ENCODE measurements at regions not wholly inside any gene's neighbourhood (a gene's known extent, or its start where the extent isn't known, plus 50 kb on each side); places are given as distances from the start of the nearest gene placed in this dataset.

DNA sequence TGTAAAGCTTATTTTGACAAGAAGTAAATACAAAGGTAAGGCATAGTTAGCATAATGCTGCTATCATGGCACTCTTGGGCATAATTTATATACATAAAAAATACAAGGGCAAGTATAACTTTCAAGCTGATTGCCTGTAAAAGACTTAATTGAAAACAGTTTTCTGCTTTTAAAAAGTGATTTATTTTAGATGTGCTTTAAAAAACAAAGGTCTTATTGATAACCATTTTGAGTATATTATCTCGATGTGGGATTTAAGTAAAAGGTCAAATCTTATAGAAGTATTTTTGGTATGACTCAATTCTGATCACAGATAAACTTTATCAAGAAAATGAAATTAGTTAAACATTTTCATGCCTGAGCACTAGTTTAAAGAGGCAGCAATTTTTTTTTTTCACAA is 175.8 kb downstream of the KCNRG start:
- no peaks in the 10 kb centered on the region for H3K9me3 Mint-ChIP-seq
- no peak for ATAC-seq (replicated peaks)
- no peak for DNase-seq
- H3K4me1 Mint-ChIP-seq = no peaks in the 10 kb centered on the region
- no peak overlapping the region for H3K27ac Mint-ChIP-seq
- H3K27me3 Mint-ChIP-seq = peaks cover 0 to 4% of the 10 kb centered on the region in 2 donors
- H3K36me3 Mint-ChIP-seq = no peaks in the 10 kb centered on the region
- no peak overlapping the region for H3K4me3 Mint-ChIP-seq

DNA sequence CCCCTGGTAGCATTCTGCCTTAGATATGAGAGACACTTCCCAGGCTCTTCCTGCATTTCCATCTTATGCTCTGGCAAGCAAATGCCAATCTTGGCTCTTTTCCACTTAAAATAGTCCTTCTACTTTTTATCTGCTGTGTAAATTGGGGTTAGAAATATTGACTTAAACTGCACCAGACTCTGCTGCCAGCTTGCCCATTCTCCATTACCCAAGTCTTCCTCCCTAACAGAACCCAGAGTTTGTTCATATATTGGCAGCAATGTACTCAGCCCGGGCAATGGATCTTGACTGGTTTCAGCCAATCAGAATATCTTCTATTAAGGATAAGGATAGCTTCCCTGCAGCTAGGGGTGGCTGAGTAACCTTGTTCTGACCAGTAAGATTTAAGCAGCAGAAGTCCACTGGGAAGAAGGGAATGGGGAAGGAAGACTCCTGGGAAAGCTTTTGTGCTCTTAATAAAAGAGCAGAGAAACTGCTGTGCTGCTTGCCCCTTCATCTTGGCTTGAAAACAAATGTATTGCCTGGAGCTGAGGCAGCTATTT is 177.1 kb downstream of the KCNRG start:
- DNase-seq (no peak), ATAC-seq (replicated peaks) (no peak)
- Mint-ChIP-seq H3K4me3 (no peak overlapping the region), H3K36me3 (no peaks in the 10 kb centered on the region), H3K27me3 (peaks cover 0 to 4% of the 10 kb centered on the region in 2 donors), H3K27ac (no peak overlapping the region), H3K4me1 (peaks cover 0 to 2% of the 10 kb centered on the region in 2 donors), H3K9me3 (peaks cover 0 to 1% of the 10 kb centered on the region in 2 donors)

DNA sequence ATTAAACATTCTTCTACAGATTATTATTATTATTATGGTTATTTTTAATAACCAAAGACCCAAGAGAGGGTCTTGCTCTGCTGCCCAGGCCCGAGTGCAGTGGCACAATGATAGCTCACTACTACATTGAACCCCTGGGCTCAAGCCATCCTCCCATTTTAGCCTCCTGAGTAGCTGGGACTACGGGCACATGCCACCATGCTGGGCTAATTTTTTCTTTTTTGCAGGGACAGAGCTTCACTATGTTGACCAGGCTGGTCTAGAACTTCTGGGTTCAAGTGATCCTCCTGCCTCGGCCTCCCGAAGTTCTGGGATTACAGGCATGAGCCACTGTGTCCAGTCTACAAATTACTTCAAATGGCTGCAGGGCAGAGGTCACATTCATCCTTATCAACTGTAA is 179.8 kb downstream of the KCNRG start:
- Mint-ChIP-seq H3K27ac (no peak overlapping the region), H3K9me3 (peaks cover 0 to 4% of the 10 kb centered on the region in 2 donors), H3K36me3 (no peaks in the 10 kb centered on the region), H3K4me1 (peaks cover 0 to 2% of the 10 kb centered on the region in 2 donors), H3K4me3 (no peak overlapping the region), H3K27me3 (no peaks in the 10 kb centered on the region)
- DNase-seq = no peak
- no peak for ATAC-seq (replicated peaks)

DNA sequence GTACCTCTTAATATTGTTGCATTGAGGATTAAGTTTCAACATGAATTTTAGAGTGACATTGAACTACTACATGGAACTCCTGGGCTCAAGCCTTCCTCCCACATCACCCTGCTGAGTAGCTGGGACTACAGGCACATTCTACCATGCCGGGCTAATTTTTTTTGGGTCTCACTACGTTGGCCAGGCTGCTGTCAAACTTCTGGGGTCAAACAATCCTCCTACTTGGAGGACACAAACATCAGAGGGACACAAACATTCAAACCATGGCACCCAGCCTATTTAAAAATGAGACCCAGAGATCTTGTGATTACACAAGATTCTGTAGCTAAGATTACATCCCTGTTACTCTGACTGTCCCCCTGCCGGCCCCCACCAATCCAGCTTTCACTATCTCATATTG is 180.9 kb downstream of the KCNRG start:
- H3K4me3 Mint-ChIP-seq = no peak overlapping the region
- ATAC-seq (replicated peaks) = no peak
- H3K27ac Mint-ChIP-seq = no peak overlapping the region
- peaks cover 0 to 2% of the 10 kb centered on the region in 2 donors for H3K4me1 Mint-ChIP-seq
- H3K36me3 Mint-ChIP-seq = no peaks in the 10 kb centered on the region
- peaks cover 0 to 4% of the 10 kb centered on the region in 2 donors for H3K9me3 Mint-ChIP-seq
- H3K27me3 Mint-ChIP-seq = no peaks in the 10 kb centered on the region
- DNase-seq = no peak

DNA sequence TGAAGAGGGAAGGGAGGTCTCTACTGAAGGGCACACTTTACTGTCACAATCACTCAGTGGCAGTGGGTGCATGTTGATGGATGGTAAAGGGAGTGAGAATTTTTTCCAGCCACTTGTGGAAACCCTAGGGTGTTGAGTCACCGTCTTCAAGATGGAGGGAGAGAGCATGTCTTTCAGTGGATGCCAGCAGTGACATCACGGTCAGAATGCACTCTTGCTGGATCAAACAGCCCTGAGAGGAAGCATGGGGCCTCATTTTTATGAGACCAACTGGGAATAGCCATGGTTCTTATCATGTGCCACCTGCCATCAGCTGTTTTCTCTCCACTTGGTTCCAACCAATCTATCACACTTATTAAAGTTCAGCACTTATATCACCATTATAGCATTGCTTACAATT is 182.5 kb downstream of the KCNRG start:
- no peak for ATAC-seq (replicated peaks)
- H3K27me3 Mint-ChIP-seq = no peaks in the 10 kb centered on the region
- H3K27ac Mint-ChIP-seq = no peak overlapping the region
- peaks cover 0 to 4% of the 10 kb centered on the region in 2 donors for H3K9me3 Mint-ChIP-seq
- no peaks in the 10 kb centered on the region for H3K36me3 Mint-ChIP-seq
- no peak overlapping the region for H3K4me3 Mint-ChIP-seq
- DNase-seq = no peak
- H3K4me1 Mint-ChIP-seq = peaks cover 0 to 2% of the 10 kb centered on the region in 2 donors

DNA sequence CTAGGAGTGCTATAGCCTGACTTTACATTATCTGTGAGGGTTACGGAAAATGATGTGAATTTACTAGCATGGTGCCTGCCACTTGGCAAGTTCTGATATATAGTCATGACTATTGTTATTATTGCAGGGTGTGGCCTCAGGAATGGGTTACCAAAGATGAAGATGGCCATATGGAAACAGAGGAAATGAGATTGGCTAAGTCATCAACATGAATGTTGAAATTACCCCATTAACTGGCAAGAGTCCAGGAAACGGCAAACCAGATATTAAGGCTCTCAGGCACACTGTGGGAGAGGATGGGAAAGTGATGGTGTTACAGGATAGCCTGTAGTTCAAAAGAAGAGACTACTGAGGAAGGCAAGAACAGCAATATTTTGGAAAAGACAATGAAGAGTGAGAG is 183.3 kb downstream of the KCNRG start:
- H3K27ac Mint-ChIP-seq = no peak overlapping the region
- peaks cover 0 to 2% of the 10 kb centered on the region in 2 donors for H3K4me1 Mint-ChIP-seq
- ATAC-seq (replicated peaks) (no peak), DNase-seq (no peak)
- no peak overlapping the region for H3K4me3 Mint-ChIP-seq
- H3K36me3 Mint-ChIP-seq = no peaks in the 10 kb centered on the region
- H3K9me3 Mint-ChIP-seq = peaks cover 0 to 4% of the 10 kb centered on the region in 2 donors
- no peaks in the 10 kb centered on the region for H3K27me3 Mint-ChIP-seq

DNA sequence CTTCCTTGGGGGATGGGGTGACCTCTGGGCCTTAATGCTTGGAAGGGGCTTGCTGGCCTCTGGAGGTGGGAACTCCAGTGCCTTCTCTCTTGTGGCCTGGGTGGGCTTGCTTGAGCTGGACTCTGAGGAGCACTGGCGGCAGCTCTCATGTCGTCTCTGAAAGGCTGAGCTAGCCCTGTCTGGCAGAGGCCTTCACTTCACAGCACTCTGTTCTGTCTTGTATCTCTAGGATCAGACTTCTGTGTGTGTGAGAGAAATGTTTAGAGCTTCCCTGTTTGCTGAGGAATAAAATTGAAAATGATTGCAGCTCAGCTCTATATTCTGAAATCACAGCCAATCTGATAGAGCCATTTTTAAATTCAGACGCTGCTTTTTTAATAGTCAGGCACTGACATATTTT is 185.3 kb downstream of the KCNRG start:
- no peaks in the 10 kb centered on the region for H3K36me3 Mint-ChIP-seq
- peaks cover 0 to 4% of the 10 kb centered on the region in 2 donors for H3K9me3 Mint-ChIP-seq
- no peak overlapping the region for H3K27ac Mint-ChIP-seq
- H3K27me3 Mint-ChIP-seq = no peaks in the 10 kb centered on the region
- H3K4me3 Mint-ChIP-seq = no peak overlapping the region
- DNase-seq (no peak), ATAC-seq (replicated peaks) (no peak)
- H3K4me1 Mint-ChIP-seq = peaks cover 0 to 2% of the 10 kb centered on the region in 2 donors

DNA sequence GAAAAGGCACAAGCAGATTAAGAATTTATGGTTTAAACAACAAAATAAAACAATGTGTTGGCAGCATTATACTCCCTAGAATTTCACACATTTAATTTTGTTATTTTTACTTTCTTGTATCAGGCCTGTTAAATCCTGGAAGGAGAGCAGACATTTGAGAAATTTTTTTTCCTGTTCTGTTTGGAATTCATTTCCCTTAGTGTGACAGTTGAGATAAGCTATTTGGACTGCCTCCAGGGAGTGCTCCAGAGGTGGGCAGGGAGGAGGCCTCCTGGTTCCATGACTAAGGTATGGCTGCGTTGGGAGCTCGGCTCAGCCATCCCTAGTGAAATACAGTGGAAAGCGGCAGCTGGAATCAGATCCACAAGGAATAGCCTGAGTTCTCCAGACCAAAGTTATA is 185.7 kb downstream of the KCNRG start:
- DNase-seq = no peak
- H3K27me3 Mint-ChIP-seq = no peaks in the 10 kb centered on the region
- H3K27ac Mint-ChIP-seq = no peak overlapping the region
- H3K36me3 Mint-ChIP-seq = no peaks in the 10 kb centered on the region
- no peak overlapping the region for H3K4me3 Mint-ChIP-seq
- peaks cover 0 to 4% of the 10 kb centered on the region in 2 donors for H3K9me3 Mint-ChIP-seq
- H3K4me1 Mint-ChIP-seq = peaks cover 0 to 2% of the 10 kb centered on the region in 2 donors
- no peak for ATAC-seq (replicated peaks)

DNA sequence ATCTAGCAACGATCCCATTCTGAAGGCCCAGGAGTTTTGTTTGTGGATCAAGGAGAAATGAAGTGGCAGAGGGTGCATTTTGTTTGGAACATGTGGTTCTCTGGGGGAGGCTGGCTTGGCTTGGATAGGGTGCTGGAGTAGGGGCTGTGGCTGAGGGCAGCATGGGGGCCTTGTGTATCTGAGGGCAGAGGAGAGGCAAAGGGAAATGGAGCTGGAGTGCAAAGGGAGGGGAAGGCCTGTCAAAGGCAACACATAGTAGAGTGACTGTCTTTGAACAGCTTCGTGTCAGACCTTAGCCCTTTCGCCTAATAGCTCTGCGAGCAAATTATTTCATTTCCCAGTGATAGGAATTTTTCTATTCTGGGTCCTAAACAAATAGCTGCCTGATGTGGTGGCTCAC is 187.2 kb downstream of the KCNRG start:
- Mint-ChIP-seq H3K27me3 (no peaks in the 10 kb centered on the region), H3K9me3 (peaks cover 0 to 3% of the 10 kb centered on the region in 2 donors), H3K4me1 (no peaks in the 10 kb centered on the region), H3K4me3 (no peak overlapping the region), H3K36me3 (no peaks in the 10 kb centered on the region), H3K27ac (no peak overlapping the region)
- no peak for ATAC-seq (replicated peaks)
- DNase-seq = no peak

DNA sequence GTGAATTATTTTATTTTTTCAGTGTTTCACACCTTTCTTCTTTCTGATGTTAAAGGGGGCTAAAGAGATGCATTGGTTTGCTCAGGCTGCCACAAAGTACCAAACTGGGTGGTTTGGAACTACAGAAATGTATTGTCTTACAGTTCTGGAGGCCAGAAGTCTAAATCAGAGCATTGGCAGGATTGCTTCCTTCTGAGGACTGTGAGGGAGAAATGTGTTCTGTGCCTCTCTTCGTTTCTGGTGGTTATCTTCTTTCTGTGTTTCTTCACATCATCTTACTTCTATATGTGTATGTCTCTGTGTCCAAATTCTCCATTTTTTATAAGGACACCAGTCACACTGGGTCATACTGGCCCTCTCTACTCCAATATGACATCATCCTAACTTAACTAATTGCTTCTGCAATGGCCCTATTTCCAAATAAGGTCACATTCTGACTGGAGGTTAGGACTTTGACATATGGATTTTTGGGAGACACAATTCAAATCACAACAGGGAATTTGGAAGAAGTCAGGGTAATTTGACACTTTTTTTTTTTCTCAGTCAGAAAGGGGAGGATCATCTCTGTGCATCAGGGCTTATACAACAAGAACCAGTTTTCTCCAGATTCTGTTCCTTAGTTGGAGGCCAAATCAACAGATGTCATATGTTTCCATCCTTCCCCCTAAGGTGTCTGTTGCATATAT is 188.2 kb downstream of the KCNRG start:
- ATAC-seq (replicated peaks) (no peak), DNase-seq (no peak)
- H3K4me3 Mint-ChIP-seq = no peak overlapping the region
- peaks cover 0 to 4% of the 10 kb centered on the region in 2 donors for H3K4me1 Mint-ChIP-seq
- peaks cover 0 to 1% of the 10 kb centered on the region in 2 donors for H3K9me3 Mint-ChIP-seq
- no peaks in the 10 kb centered on the region for H3K27me3 Mint-ChIP-seq
- H3K36me3 Mint-ChIP-seq = no peaks in the 10 kb centered on the region
- no peak overlapping the region for H3K27ac Mint-ChIP-seq

DNA sequence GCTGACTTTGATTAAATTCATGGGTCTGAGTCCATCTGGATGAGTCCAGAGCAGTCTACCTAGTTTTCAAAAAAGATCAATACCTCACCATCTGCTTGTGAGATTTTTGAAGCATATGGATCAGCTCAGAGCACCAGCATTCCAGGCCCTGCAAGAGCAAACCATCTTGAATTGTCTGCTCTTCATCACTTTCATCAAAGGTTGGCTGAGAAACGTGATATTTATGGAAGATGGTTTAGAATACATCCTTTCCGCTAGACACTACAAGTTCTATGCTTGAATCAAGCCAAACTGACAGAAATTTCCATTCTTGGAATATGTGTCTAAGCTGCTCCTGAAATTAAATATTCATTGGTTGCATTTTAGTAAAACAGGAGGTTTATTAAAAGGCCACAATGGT is 190.3 kb downstream of the KCNRG start:
- H3K4me3 Mint-ChIP-seq = no peak overlapping the region
- no peak overlapping the region for H3K27ac Mint-ChIP-seq
- no peaks in the 10 kb centered on the region for H3K9me3 Mint-ChIP-seq
- ATAC-seq (replicated peaks) (no peak), DNase-seq (no peak)
- peaks cover 4 to 13% of the 10 kb centered on the region in 2 donors for H3K4me1 Mint-ChIP-seq
- H3K27me3 Mint-ChIP-seq = no peaks in the 10 kb centered on the region
- H3K36me3 Mint-ChIP-seq = no peaks in the 10 kb centered on the region

DNA sequence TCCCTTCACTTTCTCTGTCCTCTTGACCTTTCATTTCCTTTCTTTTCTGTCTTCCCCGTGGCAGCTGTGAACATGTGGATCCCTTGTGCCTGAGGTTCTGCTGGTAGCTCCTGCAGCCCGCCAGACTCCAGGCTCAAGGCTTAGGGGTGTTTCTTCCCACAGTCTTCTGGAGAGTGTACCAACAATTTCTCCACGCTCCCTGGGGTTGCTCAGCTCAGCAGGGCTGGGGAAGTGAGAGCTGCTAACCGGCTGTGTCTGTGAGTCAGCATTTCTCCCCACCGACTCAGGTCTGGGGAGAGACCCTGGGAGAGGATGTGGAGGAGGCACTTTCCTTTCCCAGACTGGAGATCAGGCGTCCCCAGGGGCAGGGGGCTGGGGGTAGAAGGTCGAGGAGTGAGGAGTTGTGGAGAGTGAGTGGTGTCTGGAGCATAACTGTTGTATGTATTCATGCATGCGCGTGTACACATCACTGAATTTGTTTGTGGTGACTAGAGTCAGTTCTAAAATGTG is 193.6 kb downstream of the KCNRG start:
- Mint-ChIP-seq H3K27ac (no peak overlapping the region), H3K36me3 (no peaks in the 10 kb centered on the region), H3K27me3 (no peaks in the 10 kb centered on the region), H3K9me3 (peaks cover 4 to 11% of the 10 kb centered on the region in 2 donors), H3K4me3 (peak overlapping the region; percentile 79 to 82), H3K4me1 (peaks cover 4 to 13% of the 10 kb centered on the region in 2 donors)
- peak; percentile 98 to 99 for ATAC-seq (replicated peaks)
- DNase-seq = peak; percentile 35

DNA sequence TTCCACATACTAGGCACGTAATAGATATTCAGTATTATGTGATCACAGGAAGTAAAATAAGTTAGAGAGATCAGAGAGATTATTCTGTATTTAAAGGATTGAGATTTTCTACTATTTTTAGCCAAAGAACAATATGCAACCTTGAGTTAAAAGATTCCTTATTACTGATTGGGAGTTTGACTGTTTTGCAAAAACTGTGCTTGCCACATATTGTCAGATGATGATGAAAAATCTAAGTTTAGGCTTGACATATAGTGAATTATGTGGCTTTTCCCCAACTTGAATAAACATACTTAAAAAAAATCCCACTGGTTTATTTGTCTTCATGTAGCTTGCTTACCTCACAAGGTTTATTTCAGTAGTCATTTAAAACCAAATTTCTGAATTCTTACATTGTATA is 194.4 kb downstream of the KCNRG start:
- H3K36me3 Mint-ChIP-seq = no peaks in the 10 kb centered on the region
- no peak for DNase-seq
- H3K27ac Mint-ChIP-seq = no peak overlapping the region
- H3K9me3 Mint-ChIP-seq = peaks cover 9 to 11% of the 10 kb centered on the region in 2 donors
- peaks cover 5 to 13% of the 10 kb centered on the region in 2 donors for H3K4me1 Mint-ChIP-seq
- no peaks in the 10 kb centered on the region for H3K27me3 Mint-ChIP-seq
- no peak overlapping the region for H3K4me3 Mint-ChIP-seq
- no peak for ATAC-seq (replicated peaks)

DNA sequence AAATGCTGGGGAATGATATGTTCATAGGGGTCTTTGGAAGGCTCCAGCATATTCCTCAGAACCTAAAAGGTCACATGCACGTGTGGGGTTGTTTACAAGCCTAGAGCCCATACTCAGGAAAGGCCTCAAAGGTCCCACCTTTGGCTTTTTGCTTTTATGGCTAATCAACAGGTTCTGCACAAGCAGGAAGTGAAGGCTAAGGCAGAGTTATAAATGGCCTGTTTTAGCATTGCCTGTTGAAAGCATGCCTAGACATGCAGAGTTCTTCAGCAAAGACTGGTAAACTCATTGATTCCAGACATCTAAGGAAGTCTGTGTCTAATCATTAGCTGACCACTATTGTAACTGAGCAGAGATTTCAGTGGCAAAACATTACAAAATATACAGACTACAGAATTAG is 198.3 kb downstream of the KCNRG start:
- DNase-seq (no peak), ATAC-seq (replicated peaks) (no peak)
- H3K4me3 Mint-ChIP-seq = no peak overlapping the region
- peaks cover 15 to 19% of the 10 kb centered on the region in 2 donors for H3K9me3 Mint-ChIP-seq
- H3K4me1 Mint-ChIP-seq = peaks cover 5 to 7% of the 10 kb centered on the region in 2 donors
- H3K36me3 Mint-ChIP-seq = peaks cover 3 to 5% of the 10 kb centered on the region in 2 donors
- no peaks in the 10 kb centered on the region for H3K27me3 Mint-ChIP-seq
- H3K27ac Mint-ChIP-seq = no peak overlapping the region

DNA sequence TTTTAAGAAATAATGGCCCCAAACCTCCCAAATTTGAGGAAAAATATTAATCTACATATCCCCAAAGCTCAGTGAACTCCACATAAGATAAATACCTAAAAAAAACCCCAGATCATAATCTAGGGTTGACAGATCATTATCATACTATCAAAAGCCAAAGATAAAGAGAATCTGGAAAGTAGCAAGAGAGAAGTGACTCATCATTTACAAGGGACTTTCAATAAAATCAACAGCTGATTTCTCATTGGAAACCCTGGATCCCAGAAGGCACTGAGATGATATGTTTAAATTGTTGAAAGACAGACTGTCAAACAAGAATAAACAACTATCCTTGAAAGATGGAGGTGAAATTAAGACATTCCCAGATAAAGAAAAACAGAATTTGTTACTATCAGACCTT is 199.3 kb downstream of the KCNRG start:
- Mint-ChIP-seq H3K4me3 (no peak overlapping the region), H3K36me3 (peaks cover 3 to 5% of the 10 kb centered on the region in 2 donors), H3K9me3 (peaks cover 15 to 19% of the 10 kb centered on the region in 2 donors), H3K27ac (no peak overlapping the region), H3K4me1 (peaks cover 0 to 1% of the 10 kb centered on the region in 2 donors), H3K27me3 (no peaks in the 10 kb centered on the region)
- DNase-seq (no peak), ATAC-seq (replicated peaks) (no peak)
